ENCODE measurements at regions not wholly inside any gene's neighbourhood (a gene's known extent, or its start where the extent isn't known, plus 50 kb on each side); places are given as distances from the start of the nearest gene placed in this dataset.

DNA sequence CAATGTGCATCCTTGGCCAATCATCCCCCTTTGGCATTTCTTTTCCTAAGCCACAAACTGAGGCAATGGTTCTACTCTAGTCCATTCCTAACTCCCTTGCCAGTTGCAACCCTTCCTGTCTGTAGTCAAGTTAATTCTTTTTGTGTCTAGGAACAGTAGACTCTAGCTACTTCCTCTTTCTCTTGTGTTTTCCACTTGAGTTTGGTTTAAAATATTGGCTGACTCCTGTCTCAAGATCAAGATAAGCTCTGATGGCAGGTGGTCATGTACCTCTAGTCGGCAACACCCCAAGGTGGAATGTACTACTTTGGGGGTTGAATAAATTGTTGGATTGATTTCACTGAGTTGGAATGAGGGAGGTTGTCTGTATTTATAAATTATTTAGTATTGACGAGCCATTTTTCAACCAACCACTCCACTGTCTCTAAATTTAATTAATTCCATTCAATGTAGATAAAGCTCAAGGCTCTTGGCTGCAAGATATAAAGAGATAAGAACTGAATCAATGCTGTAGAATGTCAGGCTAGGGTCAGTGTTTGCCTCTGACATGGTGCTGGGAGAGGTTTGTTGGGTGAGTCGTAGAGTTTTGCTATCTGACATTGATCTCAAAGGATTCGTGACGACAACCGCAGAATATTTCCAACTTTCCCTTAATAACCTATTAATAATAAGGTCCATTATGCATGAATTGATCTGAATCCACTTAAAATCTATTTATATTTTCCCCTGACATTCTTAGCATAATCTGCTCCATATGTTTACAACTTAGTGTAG lies 188.7 kb upstream of the APCDD1 start (continued):
- TF ChIP-seq, protein P1, sequence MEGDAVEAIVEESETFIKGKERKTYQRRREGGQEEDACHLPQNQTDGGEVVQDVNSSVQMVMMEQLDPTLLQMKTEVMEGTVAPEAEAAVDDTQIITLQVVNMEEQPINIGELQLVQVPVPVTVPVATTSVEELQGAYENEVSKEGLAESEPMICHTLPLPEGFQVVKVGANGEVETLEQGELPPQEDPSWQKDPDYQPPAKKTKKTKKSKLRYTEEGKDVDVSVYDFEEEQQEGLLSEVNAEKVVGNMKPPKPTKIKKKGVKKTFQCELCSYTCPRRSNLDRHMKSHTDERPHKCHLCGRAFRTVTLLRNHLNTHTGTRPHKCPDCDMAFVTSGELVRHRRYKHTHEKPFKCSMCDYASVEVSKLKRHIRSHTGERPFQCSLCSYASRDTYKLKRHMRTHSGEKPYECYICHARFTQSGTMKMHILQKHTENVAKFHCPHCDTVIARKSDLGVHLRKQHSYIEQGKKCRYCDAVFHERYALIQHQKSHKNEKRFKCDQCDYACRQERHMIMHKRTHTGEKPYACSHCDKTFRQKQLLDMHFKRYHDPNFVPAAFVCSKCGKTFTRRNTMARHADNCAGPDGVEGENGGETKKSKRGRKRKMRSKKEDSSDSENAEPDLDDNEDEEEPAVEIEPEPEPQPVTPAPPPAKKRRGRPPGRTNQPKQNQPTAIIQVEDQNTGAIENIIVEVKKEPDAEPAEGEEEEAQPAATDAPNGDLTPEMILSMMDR (IDR thresholded peaks at IDR 0.05 in 2 of 3, conservative IDR thresholded peaks at IDR 0.05 in 1 of 3; ENCODE audit: borderline replicate concordance in 1 of 3, insufficient read depth in 1 of 3, low read depth in 2 of 3, low read length in 2 of 3) = no peak
- TF ChIP-seq POLR2AphosphoS5 (IDR thresholded peaks at IDR 0.05; ENCODE audit: low read depth, low read length) = no peak

DNA sequence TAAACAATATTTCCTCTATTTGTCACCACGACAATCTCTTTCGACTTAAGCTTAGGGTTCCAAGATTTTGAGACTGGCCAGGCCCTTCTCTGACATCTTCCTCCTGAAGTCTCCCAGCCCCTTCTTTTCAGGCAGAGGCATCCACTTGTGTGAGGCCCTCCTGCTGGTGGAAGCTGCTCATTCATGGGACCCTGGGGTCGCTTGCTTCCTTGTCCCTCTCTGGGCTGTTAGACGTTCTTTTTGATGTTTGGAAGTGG lies 188.2 kb upstream of the APCDD1 start:
- no peak overlapping the region for H3K4me2 ChIP-seq (ENCODE audit: low read length)
- intact Hi-C loops (cut with micrococcal nuclease) = no loop called here
- no peaks in the 10 kb centered on the region for H3K4me1 ChIP-seq (ENCODE audit: control insufficient read depth in 1 of 2, insufficient read depth in 2 of 2, low read length in 2 of 2)
- no peaks in the 10 kb centered on the region for H3K9me3 ChIP-seq (ENCODE audit: control insufficient read depth in 1 of 2, insufficient read depth in 1 of 2, low read depth in 1 of 2, low read length in 2 of 2)
- no peak for ATAC-seq
- H3K4me3 ChIP-seq (replicated peaks in 1 of 2; ENCODE audit: low read depth in 1 of 2, low read length in 2 of 2) = no peak overlapping the region
- no peak overlapping the region for H2AFZ ChIP-seq (ENCODE audit: low read depth, low read length, poor library complexity, severe bottlenecking)
- ChIA-PET CTCF (no interaction called here), RAD21 (ENCODE audit: low non-redundant PET in 1 of 2, low total read pairs in 2 of 2, uncharacterized antibody in 2 of 2, unreplicated experiment in 2 of 2) (no interaction called here), POLR2A (no interaction called here)
- no peak overlapping the region for H3K27ac ChIP-seq (ENCODE audit: low read depth, low read length)
- BruUV-seq (replicated peaks) = no TSS peak
- TF ChIP-seq FOSL1 (IDR thresholded peaks at IDR 0.05; ENCODE audit: low read depth) (no peak), TCF7L2 (IDR thresholded peaks at IDR 0.05; ENCODE audit: borderline replicate concordance, extremely low read depth, insufficient read depth, insufficient read length) (no peak)
- no peak for DNase-seq (ENCODE audit: low read depth, low spot score)
- H3K9me2 ChIP-seq (ENCODE audit: insufficient read depth) = no peaks in the 10 kb centered on the region
- H3K27me3 ChIP-seq (ENCODE audit: insufficient read depth, low read length) = 0 out of 2 replicates have a peak, but pooled peaks cover 3% of the 10 kb centered on the region
- no peaks in the 10 kb centered on the region for H4K20me1 ChIP-seq (ENCODE audit: insufficient read depth)
- no peaks in the 10 kb centered on the region for H3K79me2 ChIP-seq (ENCODE audit: insufficient read depth, low read length)
- H3K36me3 ChIP-seq (ENCODE audit: control insufficient read depth in 1 of 2, insufficient read depth in 2 of 2, low read length in 2 of 2) = no peaks in the 10 kb centered on the region
- H3K9ac ChIP-seq (ENCODE audit: low read length) = no peak overlapping the region

DNA sequence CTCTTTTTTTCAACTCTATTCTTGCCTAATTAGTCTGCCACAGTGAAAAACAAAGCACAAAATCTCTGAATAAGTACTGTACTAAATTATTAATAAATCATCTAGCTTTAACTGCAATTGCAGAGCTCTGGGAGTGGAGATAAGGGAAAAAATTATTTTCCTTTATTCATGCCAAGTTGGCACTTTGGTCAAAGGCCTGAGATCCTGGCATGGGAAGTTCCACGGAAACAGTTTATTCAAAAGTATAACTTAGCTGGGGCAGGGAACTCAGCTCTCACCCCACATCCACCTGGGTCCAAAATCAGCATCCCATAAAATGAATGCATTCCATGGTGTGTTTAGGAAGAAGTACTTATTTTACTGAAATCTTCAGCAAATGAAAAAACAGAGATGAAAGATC lies 185.2 kb upstream of the APCDD1 start:
- H3K4me2 ChIP-seq (ENCODE audit: low read length) = no peak overlapping the region
- ChIA-PET RAD21 (ENCODE audit: low non-redundant PET in 1 of 2, low total read pairs in 2 of 2, uncharacterized antibody in 2 of 2, unreplicated experiment in 2 of 2) (no interaction called here), POLR2A (no interaction called here), CTCF (no interaction called here)
- no peaks in the 10 kb centered on the region for H4K20me1 ChIP-seq (ENCODE audit: insufficient read depth)
- H3K9me2 ChIP-seq (ENCODE audit: insufficient read depth) = no peaks in the 10 kb centered on the region
- no peaks in the 10 kb centered on the region for H3K4me1 ChIP-seq (ENCODE audit: control insufficient read depth in 1 of 2, insufficient read depth in 2 of 2, low read length in 2 of 2)
- intact Hi-C loops (cut with micrococcal nuclease) = no loop called here
- H3K9ac ChIP-seq (ENCODE audit: low read length) = no peak overlapping the region
- no peaks in the 10 kb centered on the region for H3K79me2 ChIP-seq (ENCODE audit: insufficient read depth, low read length)
- no peaks in the 10 kb centered on the region for H3K9me3 ChIP-seq (ENCODE audit: control insufficient read depth in 1 of 2, insufficient read depth in 1 of 2, low read depth in 1 of 2, low read length in 2 of 2)
- peaks cover 13% of the 10 kb centered on the region for H3K27me3 ChIP-seq (ENCODE audit: insufficient read depth, low read length)
- no peak for ATAC-seq
- H3K36me3 ChIP-seq (ENCODE audit: control insufficient read depth in 1 of 2, insufficient read depth in 2 of 2, low read length in 2 of 2) = no peaks in the 10 kb centered on the region
- no peak overlapping the region for H2AFZ ChIP-seq (ENCODE audit: low read depth, low read length, poor library complexity, severe bottlenecking)
- H3K27ac ChIP-seq (ENCODE audit: low read depth, low read length) = no peak overlapping the region
- no TSS peak for BruUV-seq (replicated peaks)
- H3K4me3 ChIP-seq (replicated peaks in 1 of 2; ENCODE audit: low read depth in 1 of 2, low read length in 2 of 2) = no peak overlapping the region
- TF ChIP-seq, protein P2, sequence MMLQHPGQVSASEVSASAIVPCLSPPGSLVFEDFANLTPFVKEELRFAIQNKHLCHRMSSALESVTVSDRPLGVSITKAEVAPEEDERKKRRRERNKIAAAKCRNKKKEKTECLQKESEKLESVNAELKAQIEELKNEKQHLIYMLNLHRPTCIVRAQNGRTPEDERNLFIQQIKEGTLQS (IDR thresholded peaks at IDR 0.05) = no peak
- no peak for TF ChIP-seq TCF7L2 (IDR thresholded peaks at IDR 0.05; ENCODE audit: borderline replicate concordance, extremely low read depth, insufficient read depth, insufficient read length)
- TF ChIP-seq, protein P1 (IDR thresholded peaks at IDR 0.05 in 2 of 3, conservative IDR thresholded peaks at IDR 0.05 in 1 of 3; ENCODE audit: borderline replicate concordance in 1 of 3, insufficient read depth in 1 of 3, low read depth in 2 of 3, low read length in 2 of 3) = no peak
- TF ChIP-seq YY1 (IDR thresholded peaks at IDR 0.05; ENCODE audit: extremely low read depth, insufficient replicate concordance, low read depth, low read length) = no peak
- TF ChIP-seq SP1 (IDR thresholded peaks at IDR 0.05; ENCODE audit: low read depth) = no peak
- no peak for DNase-seq (ENCODE audit: low read depth, low spot score)

Measured in HCT116 (cell line).